ENCODE measurements at regions not wholly inside any gene's neighbourhood (a gene's known extent, or its start where the extent isn't known, plus 50 kb on each side); places are given as distances from the start of the nearest gene placed in this dataset.
"Not testable (repeated sequence)": the region's sequence is repeated elsewhere in the genome, so short reads cannot be mapped to it uniquely, and the experiment has no call there.

GRCh38 chr4:64216741-64217140 lies 192.5 kb downstream of the TECRL start:
- no peak for DNase-seq

DNA sequence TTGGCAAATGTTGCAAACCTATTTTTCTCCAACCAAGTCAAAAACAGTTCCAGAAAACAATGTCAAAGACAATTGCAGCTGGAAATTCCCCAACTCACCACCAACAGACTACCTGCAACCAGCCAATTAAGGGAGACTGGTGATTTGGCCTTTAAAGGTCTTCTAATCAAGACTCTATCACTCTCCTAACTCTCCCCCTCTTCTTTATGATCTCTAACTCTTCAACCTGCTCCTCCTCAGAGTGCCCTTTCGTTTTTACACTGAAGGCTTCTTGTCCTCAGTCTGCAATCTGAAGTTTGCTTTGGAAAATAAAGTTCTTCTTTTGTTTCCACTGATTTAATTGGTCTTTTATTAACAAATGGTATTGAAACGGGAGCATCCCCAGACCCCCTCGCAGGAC lies 203.9 kb downstream of the TECRL start:
- DNase-seq = no peak

DNA sequence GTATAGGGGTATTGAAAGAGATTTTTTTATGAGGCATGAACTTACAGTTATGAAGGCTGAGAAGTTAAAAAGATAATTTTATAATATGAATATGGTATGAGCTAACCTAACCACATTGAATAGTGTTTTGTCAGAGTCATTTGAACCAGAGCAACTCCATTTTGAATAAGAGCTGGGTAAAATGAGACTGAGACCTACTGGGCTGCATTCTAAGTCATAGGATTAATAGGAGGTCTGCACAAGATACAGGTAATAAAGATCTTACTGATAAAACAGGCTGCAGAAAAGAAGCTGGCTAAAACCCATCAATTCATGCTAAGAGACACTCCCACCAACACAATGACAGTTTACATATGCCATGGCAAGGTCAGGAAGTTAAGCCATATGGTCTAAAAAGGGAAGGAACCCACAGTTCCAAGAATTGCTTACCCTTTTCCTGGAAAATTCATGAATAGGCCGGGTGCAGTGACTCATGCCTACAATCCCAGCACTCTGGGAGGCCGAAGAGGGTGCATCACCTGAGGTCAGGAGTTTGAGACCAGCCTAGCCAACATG lies 209.2 kb downstream of the TECRL start:
- no peak for DNase-seq

GRCh38 chr4:64195582-64195981 lies 213.7 kb downstream of the TECRL start:
- DNase-seq = no peak

GRCh38 chr4:64192731-64193412 lies 216.4 kb downstream of the TECRL start:
- DNase-seq = no peak

GRCh38 chr4:64174247-64174882 lies 234.9 kb downstream of the TECRL start:
- no peak for DNase-seq

GRCh38 chr4:64166365-64166764 lies 242.9 kb downstream of the TECRL start:
- DNase-seq = no peak

- DNase-seq = peak; percentile 73
Observed at GRCh38 chr4:64158648-64159326, 250.5 kb downstream of the TECRL start.

GRCh38 chr4:64157397-64157796 lies 251.9 kb downstream of the TECRL start:
- no peak for DNase-seq

GRCh38 chr4:64156253-64156652 lies 253.0 kb downstream of the TECRL start:
- no peak for DNase-seq

DNA sequence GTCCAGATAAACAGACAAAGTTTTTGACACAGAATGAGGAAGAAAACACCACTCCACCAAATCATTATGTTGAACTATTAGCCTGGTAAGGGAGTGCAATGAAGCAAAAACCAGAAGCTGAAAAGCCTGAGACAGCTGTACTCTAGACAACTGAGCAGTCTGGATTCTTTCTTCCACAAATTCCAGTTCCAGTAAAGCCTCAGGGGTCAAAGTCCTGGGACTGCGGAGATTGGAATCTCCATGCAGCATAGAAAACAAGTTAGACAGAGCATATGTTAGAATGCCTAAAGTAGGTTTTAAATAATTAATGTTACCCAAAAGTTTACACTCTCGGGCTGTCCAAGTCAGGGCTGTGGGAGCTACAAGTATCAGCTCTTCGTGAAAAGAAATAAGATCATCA lies 263.2 kb downstream of the TECRL start:
- no peak for DNase-seq

GRCh38 chr4:64144994-64145393 lies 264.3 kb downstream of the TECRL start:
- no peak for DNase-seq

DNA sequence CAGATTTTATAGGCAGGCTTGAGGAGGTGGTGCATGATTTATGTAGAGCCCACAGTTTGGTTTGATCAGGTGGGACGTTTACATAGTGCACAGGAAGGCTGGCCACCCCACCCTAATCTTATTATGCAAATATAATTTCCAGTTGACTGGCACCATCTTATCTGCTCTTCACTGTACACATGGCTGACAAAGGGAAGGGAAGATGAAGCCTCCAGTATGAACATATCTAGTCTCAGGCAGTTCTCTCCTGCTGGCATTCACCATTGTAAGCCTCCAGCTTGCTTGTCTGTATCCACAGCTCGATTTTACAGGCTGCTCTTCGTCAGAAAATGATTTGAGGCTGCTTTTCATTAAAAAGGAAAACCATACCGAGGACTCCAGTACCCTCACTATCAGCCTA lies 278.3 kb downstream of the TECRL start:
- DNase-seq = no peak

GRCh38 chr4:64125354-64125753 lies 283.9 kb downstream of the TECRL start:
- no peak for DNase-seq

- no peak for DNase-seq
Observed at GRCh38 chr4:64121803-64122202, 287.4 kb downstream of the TECRL start.

DNA sequence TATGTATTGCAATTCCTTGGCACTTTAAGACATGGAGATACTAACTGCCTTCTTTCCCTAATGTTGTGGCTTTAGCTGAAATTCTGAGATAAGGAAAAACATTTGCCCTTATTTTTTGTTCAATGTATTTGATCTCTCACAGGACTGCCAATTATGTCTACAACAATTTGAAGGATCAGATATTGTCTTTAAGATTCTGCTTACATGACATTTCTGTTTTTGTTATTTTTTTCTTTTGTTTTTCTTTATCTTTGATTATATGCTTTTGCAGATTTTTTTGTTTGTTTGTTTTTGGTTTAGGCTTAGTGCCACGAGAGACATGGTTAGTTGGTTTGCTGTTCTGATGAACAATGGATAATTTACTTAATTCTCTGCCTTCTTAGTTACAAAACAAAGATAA lies 303.3 kb downstream of the TECRL start:
- DNase-seq = no peak

DNA sequence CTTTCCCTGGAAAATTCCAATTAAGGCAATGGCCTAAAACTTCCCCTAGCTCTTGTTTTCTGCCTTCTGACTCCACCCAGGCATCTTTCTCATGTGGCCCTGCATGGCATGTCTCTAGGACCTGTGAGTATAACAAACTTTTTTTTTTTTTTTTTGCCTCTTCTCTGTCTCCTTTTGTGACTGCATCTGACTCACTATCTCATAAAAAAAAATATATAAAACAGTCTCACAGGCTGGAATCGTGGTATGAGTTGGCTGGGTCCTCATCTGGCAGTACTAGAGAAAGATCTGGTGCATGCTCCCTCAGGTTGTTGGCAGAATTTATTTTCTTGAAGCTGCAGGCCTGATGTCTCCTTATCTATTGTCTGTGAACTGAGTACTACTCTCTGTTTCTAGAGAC lies 313.9 kb downstream of the TECRL start:
- DNase-seq = no peak

GRCh38 chr4:64079316-64079715 lies 329.9 kb downstream of the TECRL start:
- no peak for DNase-seq

- DNase-seq = no peak
Observed at GRCh38 chr4:64068096-64068495, 341.2 kb downstream of the TECRL start.

GRCh38 chr4:64062991-64063390 lies 346.3 kb downstream of the TECRL start:
- DNase-seq = no peak

DNA sequence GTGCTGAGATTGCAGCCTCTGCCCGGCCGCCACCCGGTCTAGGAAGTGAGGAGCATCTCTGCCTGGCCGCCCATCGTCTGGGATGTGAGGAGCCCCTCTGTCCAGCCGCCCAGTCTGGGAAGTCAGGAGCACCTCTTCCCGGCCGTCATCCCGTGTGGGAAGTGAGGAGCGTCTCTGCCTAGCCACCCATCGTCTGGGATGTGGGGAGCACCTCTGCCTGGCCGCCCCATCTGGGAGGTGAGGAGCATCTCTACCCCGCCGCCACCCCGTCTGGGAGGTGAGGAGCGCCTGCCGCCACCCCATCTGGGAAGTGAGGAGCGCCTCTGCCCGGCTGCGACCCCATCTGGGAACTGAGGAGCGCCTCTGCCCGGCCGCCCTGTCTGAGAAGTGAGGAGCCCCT lies 372.2 kb downstream of the TECRL start:
- not testable (repeated sequence) for DNase-seq

- DNase-seq = no peak
Observed at GRCh38 chr4:64022560-64022959, 386.7 kb downstream of the TECRL start.

DNA sequence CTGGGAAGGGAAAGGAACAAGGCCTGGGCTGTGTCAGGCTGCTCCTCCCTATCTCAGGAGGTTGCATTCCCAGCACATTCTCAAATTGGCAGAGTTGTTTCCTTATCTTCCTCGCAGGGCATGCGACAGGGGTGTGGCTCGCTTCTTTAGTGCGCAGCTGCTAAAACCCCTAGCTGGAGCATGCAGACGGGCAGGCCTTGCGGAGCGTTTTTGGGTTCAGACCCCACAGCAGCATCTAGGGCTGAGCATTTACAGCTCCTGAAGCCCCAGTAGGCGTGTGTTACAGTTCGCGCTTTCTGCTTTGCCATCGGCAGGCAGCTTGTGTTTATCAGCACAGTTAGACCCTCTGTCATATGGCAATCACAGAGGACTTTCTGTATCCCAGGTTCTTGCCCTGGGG lies 392.4 kb downstream of the TECRL start:
- no peak for DNase-seq

GRCh38 chr4:64014647-64015046 lies 394.6 kb downstream of the TECRL start:
- DNase-seq = no peak

All from RPMI8226 (cell line).